SK-N-MC (cell line): ENCODE measurements at regions not wholly inside any gene's neighbourhood (a gene's known extent, or its start where the extent isn't known, plus 50 kb on each side); places are given as distances from the start of the nearest gene placed in this dataset.

Experiments
- EZH2 ChIP-seq: fragments of 200-600 bp; sonication (generic); IDR thresholded peaks from one replicate; pipeline ENCODE4 v1.6.1; 2017; ENCODE audit warnings: antibody characterized with exemption
- FOXP2 ChIP-seq: optimal IDR thresholded peaks from 2 replicates; pipeline ENCODE3; 2011; ENCODE audit warnings: mild to moderate bottlenecking, moderate library complexity; ENCODE audit not compliant: insufficient read depth; ENCODE audit errors: extremely low read length, control extremely low read depth
- POLR2AphosphoS5 ChIP-seq: IDR thresholded peaks from 2 replicates; pipeline ENCODE4 v1.6.1; 2012; ENCODE audit warnings: mild to moderate bottlenecking, low read depth, low read length, borderline replicate concordance

DNA sequence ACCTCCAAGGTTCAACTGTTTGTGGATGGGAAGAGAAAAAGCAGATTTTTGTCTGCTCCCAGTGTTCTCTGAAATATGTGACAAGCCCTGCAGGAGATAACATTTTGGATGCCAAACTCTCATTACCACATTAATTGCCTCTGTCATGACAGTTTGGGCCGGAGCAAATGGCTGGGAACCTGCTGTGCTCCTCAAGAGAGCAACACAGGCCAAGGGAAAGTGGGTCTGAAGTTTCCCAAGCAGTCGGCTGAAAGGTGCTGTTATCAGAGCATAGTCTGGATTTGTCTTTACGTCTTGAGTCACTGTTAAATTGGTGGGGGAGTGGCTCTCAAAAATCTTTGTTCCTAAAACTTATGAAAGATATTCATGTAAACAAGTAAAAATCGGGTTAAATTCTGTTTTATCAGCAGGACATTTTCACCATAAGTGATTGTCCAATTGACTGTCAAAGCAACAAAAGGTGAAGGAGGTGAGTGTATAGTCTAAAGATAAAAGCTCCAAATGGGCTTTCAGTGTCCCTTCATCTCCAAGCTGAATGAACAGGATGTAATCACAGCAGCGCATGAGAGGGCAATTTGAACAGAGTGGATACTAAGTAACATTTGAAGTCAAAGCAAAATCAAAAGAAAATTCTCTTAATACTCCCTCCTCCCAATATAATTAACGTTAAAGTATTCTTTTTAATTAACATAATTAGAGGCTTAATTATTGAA is 844.8 kb downstream of the PCDH17 start:
- no peak for TF ChIP-seq POLR2AphosphoS5
- TF ChIP-seq FOXP2, result no peak
- no peak for TF ChIP-seq EZH2
